ENCODE measurements at regions not wholly inside any gene's neighbourhood (a gene's known extent, or its start where the extent isn't known, plus 50 kb on each side); places are given as distances from the start of the nearest gene placed in this dataset.
A peak's percentile ranks its signal among the peaks of the same experiment; 100 is the strongest.

- no peak overlapping the region for H3K4me2 ChIP-seq
- no peak for TF ChIP-seq CTCF (conservative IDR thresholded peaks at IDR 0.05; ENCODE audit: low read depth, low read length)
- H3K4me1 ChIP-seq (ENCODE audit: low read depth, poor library complexity, severe bottlenecking), result no peaks in the 10 kb centered on the region
- H3K4me3 ChIP-seq (IDR thresholded peaks at IDR 0.05; ENCODE audit: insufficient read depth, low read depth, low read length), result no peak overlapping the region
- no peaks in the 10 kb centered on the region for H3K36me3 ChIP-seq (ENCODE audit: insufficient read depth)
- no peaks in the 10 kb centered on the region for H3K79me2 ChIP-seq (ENCODE audit: insufficient read depth, low read depth)
- H3K27ac ChIP-seq, result no peak overlapping the region
- no peak overlapping the region for H2AFZ ChIP-seq (ENCODE audit: low read depth)
- H3K9ac ChIP-seq, result no peak overlapping the region
- no peaks in the 10 kb centered on the region for H3K27me3 ChIP-seq (ENCODE audit: insufficient read depth, low read depth)
- H4K20me1 ChIP-seq (ENCODE audit: insufficient read depth), result no peaks in the 10 kb centered on the region
These were observed 402.4 kb downstream of the HGF start for GRCh38 chr7:81367326-81367931.

- no peaks in the 10 kb centered on the region for H3K36me3 ChIP-seq (ENCODE audit: insufficient read depth)
- no peaks in the 10 kb centered on the region for H4K20me1 ChIP-seq (ENCODE audit: insufficient read depth)
- H2AFZ ChIP-seq (ENCODE audit: low read depth), result no peak overlapping the region
- H3K79me2 ChIP-seq (ENCODE audit: insufficient read depth, low read depth), result no peaks in the 10 kb centered on the region
- H3K9ac ChIP-seq, result no peak overlapping the region
- peaks cover 9% of the 10 kb centered on the region for H3K4me1 ChIP-seq (ENCODE audit: low read depth, poor library complexity, severe bottlenecking)
- H3K4me3 ChIP-seq (IDR thresholded peaks at IDR 0.05; ENCODE audit: insufficient read depth, low read depth, low read length), result no peak overlapping the region
- no peaks in the 10 kb centered on the region for H3K27me3 ChIP-seq (ENCODE audit: insufficient read depth, low read depth)
- TF ChIP-seq CTCF (conservative IDR thresholded peaks at IDR 0.05; ENCODE audit: low read depth, low read length), result no peak
- no peak overlapping the region for H3K4me2 ChIP-seq
- H3K27ac ChIP-seq, result no peak overlapping the region
These were observed 403.3 kb downstream of the HGF start for GRCh38 chr7:81366546-81366945.

DNA sequence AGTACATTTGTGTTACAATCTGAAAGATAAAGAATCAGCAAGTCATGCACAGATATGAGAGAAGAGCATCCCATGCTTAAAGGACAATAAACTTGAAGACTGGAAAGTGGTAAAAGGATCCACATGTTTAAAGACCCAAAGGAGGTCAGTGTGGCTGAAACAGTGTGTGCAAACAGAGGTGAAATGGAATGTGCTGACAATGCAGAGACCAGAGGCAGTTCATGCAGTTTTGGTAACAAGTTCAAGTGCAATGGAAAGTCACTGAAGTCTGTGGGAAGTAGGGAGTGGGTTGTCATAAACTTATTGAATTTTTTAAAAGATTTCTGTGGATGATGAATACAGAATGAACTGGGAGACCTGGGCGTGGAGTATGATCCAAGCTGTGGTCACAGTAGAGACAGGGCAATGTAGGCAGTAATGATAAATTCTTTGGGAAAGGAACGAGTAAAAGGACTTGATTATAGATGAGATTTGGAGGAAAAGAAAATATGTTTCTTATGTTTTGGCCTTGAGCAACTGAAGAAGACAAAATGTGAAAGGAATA is 408.0 kb downstream of the HGF start:
- no peak for TF ChIP-seq CTCF (conservative IDR thresholded peaks at IDR 0.05; ENCODE audit: low read depth, low read length)

DNA sequence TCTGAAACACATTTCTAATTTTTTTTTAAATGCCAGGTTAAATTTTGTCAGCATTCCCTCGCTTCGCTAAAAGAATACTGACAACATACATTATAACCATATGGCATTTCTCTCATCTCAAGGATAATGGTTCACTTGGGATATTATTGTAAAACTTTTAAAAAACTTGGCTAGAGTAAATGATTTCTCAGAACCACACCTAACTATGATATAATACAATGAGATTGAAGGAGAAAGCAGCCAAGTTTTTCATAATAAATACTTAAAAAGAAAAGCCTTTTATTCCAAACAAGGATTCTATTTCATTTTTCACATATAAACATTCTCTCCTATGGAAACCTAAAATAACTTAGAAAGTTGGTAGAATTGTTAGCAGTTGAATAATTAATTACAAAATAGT is 413.9 kb downstream of the HGF start:
- Histone ChIP-seq H3K36me3 (ENCODE audit: insufficient read depth) (no peaks in the 10 kb centered on the region), H4K20me1 (ENCODE audit: insufficient read depth) (no peaks in the 10 kb centered on the region), H3K4me1 (ENCODE audit: low read depth, poor library complexity, severe bottlenecking) (peaks cover under 1% of the 10 kb centered on the region), H2AFZ (ENCODE audit: low read depth) (no peak overlapping the region), H3K27ac (no peak overlapping the region), H3K27me3 (ENCODE audit: insufficient read depth, low read depth) (no peaks in the 10 kb centered on the region), H3K79me2 (ENCODE audit: insufficient read depth, low read depth) (no peaks in the 10 kb centered on the region), H3K4me2 (no peak overlapping the region), H3K4me3 (IDR thresholded peaks at IDR 0.05; ENCODE audit: insufficient read depth, low read depth, low read length) (no peak overlapping the region), H3K9ac (no peak overlapping the region)
- no peak for TF ChIP-seq CTCF (conservative IDR thresholded peaks at IDR 0.05; ENCODE audit: low read depth, low read length)

More for the DNA sequence above, 408.0 kb downstream of the HGF start:
- no peaks in the 10 kb centered on the region for H3K27me3 ChIP-seq (ENCODE audit: insufficient read depth, low read depth)
- no peak overlapping the region for H3K27ac ChIP-seq
- H3K79me2 ChIP-seq (ENCODE audit: insufficient read depth, low read depth), result no peaks in the 10 kb centered on the region
- H3K9ac ChIP-seq, result no peak overlapping the region
- no peaks in the 10 kb centered on the region for H3K36me3 ChIP-seq (ENCODE audit: insufficient read depth)
- H3K4me1 ChIP-seq (ENCODE audit: low read depth, poor library complexity, severe bottlenecking), result peaks cover 15% of the 10 kb centered on the region
- no peak overlapping the region for H2AFZ ChIP-seq (ENCODE audit: low read depth)
- no peak overlapping the region for H3K4me3 ChIP-seq (IDR thresholded peaks at IDR 0.05; ENCODE audit: insufficient read depth, low read depth, low read length)
- no peaks in the 10 kb centered on the region for H4K20me1 ChIP-seq (ENCODE audit: insufficient read depth)
- H3K4me2 ChIP-seq, result peak overlapping the region; percentile 4; the same call in 1 of the 2 replicates

All from KMS-11 (cell line).